H1 (cell line): ENCODE measurements at regions not wholly inside any gene's neighbourhood (a gene's known extent, or its start where the extent isn't known, plus 50 kb on each side); places are given as distances from the start of the nearest gene placed in this dataset.

Experiments used
- CTCF ChIA-PET: fragments of 300-600 bp; sonication (Branson Sonifier 250); formaldehyde crosslinking; loops from one replicate; lab custom pipeline; 2021; ENCODE audit not compliant: partially characterized antibody; lab: Charles Lee
- POLR2A ChIA-PET: fragments of 300-600 bp; sonication (Branson Sonifier 250); formaldehyde crosslinking; loops from one replicate; lab custom pipeline; 2021; ENCODE audit warnings: inconsistent platforms; ENCODE audit not compliant: partially characterized antibody; lab: Charles Lee
- DNase-seq, 2 experiments: peaks; one replicate each; pipeline versions ENCODE4 v3.0.0 to v3.0.0-alpha.2; 2010 to 2022; ENCODE audit warnings: low spot score in 2 of 2, low read depth in 1 of 2, mixed read lengths in 1 of 2
- FAIRE-seq: peaks from 2 replicates; lab custom pipeline; 2011; peaks lifted over from hg19 to GRCh38; lab: Jason Lieb, UNC
- H2AFZ ChIP-seq: 2 replicates; pipeline ENCODE4 v1.8.1; 2012; ENCODE audit warnings: low read length, inconsistent platforms
- H2AK5ac ChIP-seq: 2 replicates; pipeline ENCODE4 v1.6.1; 2013; ENCODE audit warnings: low read depth, low read length
- H2BK120ac ChIP-seq: replicated peaks from 2 replicates; pipeline ENCODE3; 2013; ENCODE audit warnings: low read depth, low read length, inconsistent platforms
- H2BK12ac ChIP-seq: 2 replicates; pipeline ENCODE4 v1.6.1; 2013; ENCODE audit warnings: low read depth, low read length
- H2BK15ac ChIP-seq: 2 replicates; pipeline ENCODE4 v1.6.1; 2013; ENCODE audit warnings: low read length
- H2BK20ac ChIP-seq: 2 replicates; pipeline ENCODE4 v1.6.1; 2013; ENCODE audit warnings: low read length
- H2BK5ac ChIP-seq: 2 replicates; pipeline ENCODE4 v1.6.1; 2013; ENCODE audit warnings: low read depth, low read length
- H3K14ac ChIP-seq: 2 replicates; pipeline ENCODE4 v1.6.1; 2013; ENCODE audit warnings: inconsistent platforms; ENCODE audit not compliant: insufficient read length
- H3K18ac ChIP-seq: 2 replicates; pipeline ENCODE4 v1.6.1; 2013; ENCODE audit warnings: low read length; ENCODE audit errors: extremely low read depth
- H3K23ac ChIP-seq: 2 replicates; pipeline ENCODE4 v1.6.1; 2013; ENCODE audit warnings: inconsistent platforms; ENCODE audit not compliant: insufficient read length
- H3K23me2 ChIP-seq: 2 replicates; pipeline ENCODE4 v1.6.1; 2013; ENCODE audit warnings: low read depth, low read length
- H3K27ac ChIP-seq: 2 replicates; pipeline ENCODE4 v1.6.1; 2011; ENCODE audit warnings: low read depth, low read length, inconsistent platforms
- H3K27me3 ChIP-seq, 4 experiments: replicated peaks in 1 of 4; 1 replicate in 1 of 4; 2 replicates in 3 of 4; pipeline versions ENCODE4 v1.6.1 to v1.8.1; 2011 to 2013; ENCODE audit warnings: low read length in 3 of 4, mild to moderate bottlenecking in 3 of 4, inconsistent platforms in 2 of 4, mixed read lengths in 2 of 4, moderate library complexity in 1 of 4; ENCODE audit not compliant: control insufficient read depth in 3 of 4, insufficient read depth in 3 of 4; ENCODE audit errors: extremely low read depth in 1 of 4
- H3K36me3 ChIP-seq, 4 experiments: 2 replicates each; pipeline versions ENCODE4 v1.6.1 to v1.8.1; 2011 to 2013; ENCODE audit warnings: mild to moderate bottlenecking in 4 of 4, low read length in 3 of 4, moderate library complexity in 2 of 4, control low read depth in 1 of 4, inconsistent platforms in 1 of 4; ENCODE audit not compliant: insufficient read depth in 4 of 4, control insufficient read depth in 2 of 4
- H3K4ac ChIP-seq: replicated peaks from 2 replicates; pipeline ENCODE3; 2013; ENCODE audit warnings: low read length, low read depth, mixed read lengths, inconsistent platforms; ENCODE audit not compliant: insufficient read length
- H3K4me1 ChIP-seq, 4 experiments: replicated peaks in 1 of 4; 1 replicate in 1 of 4; 2 replicates in 3 of 4; pipeline versions ENCODE4 v1.6.1 to v1.8.1; 2011 to 2013; ENCODE audit warnings: low read length in 3 of 4, inconsistent platforms in 2 of 4, mixed read lengths in 1 of 4; ENCODE audit not compliant: insufficient read depth in 4 of 4, control insufficient read depth in 3 of 4
- H3K4me2 ChIP-seq, 2 experiments: 2 replicates each; pipeline versions ENCODE4 v1.6.1 to v1.8.1; 2011 to 2013; ENCODE audit warnings: low read depth in 2 of 2, low read length in 2 of 2, control low read depth in 1 of 2, inconsistent platforms in 1 of 2, mild to moderate bottlenecking in 1 of 2; ENCODE audit not compliant: insufficient read depth in 1 of 2
- H3K4me3 ChIP-seq, 4 experiments: fragments of 200-600, 300-600 bp in 1 of 4; sonication (generic), shearing (Covaris generic), sonication (Bioruptor Twin) in 1 of 4; 2 replicates each; pipeline versions ENCODE4 v1.5.1 to v1.8.1; 2011 to 2016; ENCODE audit warnings: low read length in 4 of 4, low read depth in 3 of 4, control low read depth in 2 of 4, inconsistent platforms in 2 of 4, mild to moderate bottlenecking in 2 of 4, mixed read lengths in 1 of 4, moderate library complexity in 1 of 4; ENCODE audit not compliant: insufficient read depth in 2 of 4; ENCODE audit errors: extremely low read depth in 1 of 4
- H3K56ac ChIP-seq: replicated peaks from 2 replicates; pipeline ENCODE3; 2013; ENCODE audit warnings: low read depth, mild to moderate bottlenecking, mixed read lengths, low read length, inconsistent platforms; ENCODE audit not compliant: insufficient read length
- H3K79me1 ChIP-seq: 2 replicates; pipeline ENCODE4 v1.6.1; 2013; ENCODE audit warnings: low read depth, low read length, control low read depth
- H3K79me2 ChIP-seq, 2 experiments: 2 replicates each; pipeline versions ENCODE4 v1.6.1 to v1.8.1; 2012 to 2013; ENCODE audit warnings: low read length in 2 of 2, mild to moderate bottlenecking in 2 of 2, inconsistent platforms in 1 of 2; ENCODE audit not compliant: insufficient read depth in 2 of 2, control insufficient read depth in 1 of 2
- H3K9ac ChIP-seq, 4 experiments: replicated peaks in 1 of 4; 1 replicate in 1 of 4; 2 replicates in 3 of 4; pipeline versions ENCODE4 v1.6.1 to v1.8.1; 2011 to 2013; ENCODE audit warnings: low read depth in 3 of 4, low read length in 3 of 4, control low read depth in 2 of 4, mild to moderate bottlenecking in 2 of 4, moderate library complexity in 2 of 4, inconsistent platforms in 1 of 4; ENCODE audit errors: extremely low read depth in 1 of 4
- H3K9me3 ChIP-seq, 2 experiments: 2 replicates each; pipeline versions ENCODE4 v1.6.1 to v1.8.1; 2012 to 2013; ENCODE audit warnings: mild to moderate bottlenecking in 2 of 2, moderate library complexity in 2 of 2, control low read depth in 1 of 2, inconsistent platforms in 1 of 2, low read depth in 1 of 2, low read length in 1 of 2, mixed read lengths in 1 of 2; ENCODE audit not compliant: insufficient read depth in 2 of 2
- H4K20me1 ChIP-seq, 2 experiments: replicated peaks in 1 of 2; 2 replicates each; pipeline versions ENCODE3 to v1.8.1; 2011 to 2013; ENCODE audit warnings: inconsistent platforms in 2 of 2, low read length in 2 of 2, mild to moderate bottlenecking in 1 of 2; ENCODE audit not compliant: insufficient read depth in 2 of 2, control insufficient read depth in 1 of 2
- H4K5ac ChIP-seq: 2 replicates; pipeline ENCODE4 v1.6.1; 2013; ENCODE audit warnings: low read length, low read depth, mixed read lengths, inconsistent platforms; ENCODE audit not compliant: insufficient read length
- H4K8ac ChIP-seq: 2 replicates; pipeline ENCODE4 v1.8.0; 2013; ENCODE audit warnings: mild to moderate bottlenecking, moderate library complexity, low read length, inconsistent platforms; ENCODE audit not compliant: insufficient read depth; ENCODE audit errors: extremely low read depth
- H4K91ac ChIP-seq: replicated peaks from 2 replicates; pipeline ENCODE3; 2013; ENCODE audit warnings: low read length, mixed read lengths, inconsistent platforms; ENCODE audit not compliant: insufficient read length
- ASH2L ChIP-seq: fragments of 200-600, 300-600 bp; sonication (generic); IDR thresholded peaks from one replicate; pipeline ENCODE4 v1.7.1; 2017; ENCODE audit warnings: low read length
- CBX8 ChIP-seq: fragments of 300-800, 300-1000 bp; sonication (generic); IDR thresholded peaks from 2 replicates; pipeline ENCODE4 v1.7.1; 2016; ENCODE audit warnings: low read depth, low read length, borderline replicate concordance
- EGR1 ChIP-seq: IDR thresholded peaks from 2 replicates; pipeline ENCODE4 v1.6.1; 2011; ENCODE audit warnings: low read depth, low read length, borderline replicate concordance
- GABPA ChIP-seq: IDR thresholded peaks from 2 replicates; pipeline ENCODE4 v1.6.1; 2011; ENCODE audit warnings: mild to moderate bottlenecking, low read length, moderate library complexity, borderline replicate concordance; ENCODE audit not compliant: insufficient read depth
- JUN ChIP-seq: IDR thresholded peaks from 2 replicates; pipeline ENCODE4 v1.6.1; 2011; ENCODE audit warnings: low read depth, mild to moderate bottlenecking, improper control_type of control experiment, low read length
- JUND ChIP-seq: IDR thresholded peaks from 2 replicates; pipeline ENCODE4 v1.6.1; 2011; ENCODE audit warnings: mild to moderate bottlenecking, improper control_type of control experiment, low read length
- POLR2AphosphoS5 ChIP-seq: IDR thresholded peaks from 2 replicates; pipeline ENCODE4 v1.6.1; 2011; ENCODE audit warnings: low read depth, low read length
- SIX5 ChIP-seq: IDR thresholded peaks from 2 replicates; pipeline ENCODE4 v1.6.1; 2011; ENCODE audit warnings: mild to moderate bottlenecking, low read depth, low read length
- SP2 ChIP-seq: IDR thresholded peaks from 2 replicates; pipeline ENCODE4 v1.6.1; 2012; ENCODE audit warnings: mild to moderate bottlenecking, low read length, inconsistent platforms
- SP4 ChIP-seq: IDR thresholded peaks from 2 replicates; pipeline ENCODE4 v1.6.1; 2012; ENCODE audit warnings: low read length, inconsistent platforms
- TCF12 ChIP-seq: IDR thresholded peaks from 2 replicates; pipeline ENCODE4 v1.6.1; 2011; ENCODE audit warnings: low read depth, mild to moderate bottlenecking, low read length
- TEAD4 ChIP-seq: IDR thresholded peaks from 2 replicates; pipeline ENCODE4 v1.6.1; 2012; ENCODE audit warnings: low read depth, low read length, inconsistent platforms, mixed read lengths
- YY1 ChIP-seq: IDR thresholded peaks from 2 replicates; pipeline ENCODE4 v1.6.1; 2011; ENCODE audit warnings: low read depth, mild to moderate bottlenecking, low read length
- WGBS, 2 experiments: shearing (Covaris generic) in 1 of 2; methylation state at CpG; one replicate each; pipeline versions ENCODE4 v1.1.6 to v1.1.7; 2013 to 2015; ENCODE audit warnings: low lambda C conversion rate in 2 of 2, mixed read lengths in 2 of 2, inconsistent platforms in 1 of 2, low coverage in 1 of 2, missing lambda C conversion rate in 1 of 2; ENCODE audit not compliant: insufficient replicate concordance in 2 of 2, insufficient coverage in 1 of 2, insufficient read length in 1 of 2; ENCODE audit errors: extremely low coverage in 1 of 2, missing lambda C conversion rate in 1 of 2; 5-methylcytosine and 5-hydroxymethylcytosine counted together
- TF ChIP-seq, protein P1 (sequence below): IDR thresholded peaks from 2 replicates; pipeline ENCODE4 v1.6.1; 2012; ENCODE audit warnings: inconsistent platforms

DNA sequence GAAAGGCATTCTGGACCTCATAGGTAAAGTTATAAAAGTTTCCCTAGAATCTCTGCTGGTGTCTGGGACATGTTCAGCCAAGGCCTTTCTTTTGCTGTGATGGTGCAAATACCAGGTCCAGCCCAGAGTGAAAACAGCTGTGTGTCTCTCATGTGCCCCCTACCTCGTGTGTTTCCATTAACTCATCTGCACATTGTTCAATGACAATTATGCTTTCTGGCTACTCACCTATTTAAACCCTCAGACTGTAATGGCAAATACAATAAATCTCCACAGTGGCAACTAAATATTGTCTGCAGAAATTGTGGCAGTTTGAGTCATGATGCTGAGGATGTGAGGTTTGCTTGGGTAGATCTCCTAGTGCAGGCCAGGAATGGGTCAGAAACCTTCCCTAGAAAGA is 53.1 kb upstream of the GALNT15 start:
- no peak for FAIRE-seq
- no peak for DNase-seq
- H4K91ac ChIP-seq = no peak overlapping the region
- no peak overlapping the region for H4K8ac ChIP-seq
- H2BK12ac ChIP-seq = no peak overlapping the region
- no peak overlapping the region for H3K4ac ChIP-seq
- H3K14ac ChIP-seq = no peak overlapping the region
- H3K56ac ChIP-seq = no peak overlapping the region
- POLR2A ChIA-PET = no interaction called here
- H3K79me2 ChIP-seq = no peaks in the 10 kb centered on the region
- no peak overlapping the region for H2BK120ac ChIP-seq
- no peaks in the 10 kb centered on the region; a peak in 1 of 7 replicates for H3K4me1 ChIP-seq
- H3K23me2 ChIP-seq = no peaks in the 10 kb centered on the region
- H3K27me3 ChIP-seq = no peaks in the 10 kb centered on the region
- no peak overlapping the region for H3K4me2 ChIP-seq
- no peaks in the 10 kb centered on the region for H3K36me3 ChIP-seq
- no peak overlapping the region for H4K5ac ChIP-seq
- no peaks in the 10 kb centered on the region for H3K79me1 ChIP-seq
- H2BK5ac ChIP-seq = no peak overlapping the region
- no peak overlapping the region for H2AFZ ChIP-seq
- no peak overlapping the region for H3K23ac ChIP-seq
- no peak for TF ChIP-seq TEAD4
- TF ChIP-seq ASH2L = no peak
- no peak for TF ChIP-seq SP2
- TF ChIP-seq, protein P1, sequence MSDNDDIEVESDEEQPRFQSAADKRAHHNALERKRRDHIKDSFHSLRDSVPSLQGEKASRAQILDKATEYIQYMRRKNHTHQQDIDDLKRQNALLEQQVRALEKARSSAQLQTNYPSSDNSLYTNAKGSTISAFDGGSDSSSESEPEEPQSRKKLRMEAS = no peak
- TF ChIP-seq SP4 = no peak
- TF ChIP-seq EGR1 = no peak
- TF ChIP-seq JUND = no peak
- TF ChIP-seq TCF12 = no peak
- no peak for TF ChIP-seq GABPA
- no peak for TF ChIP-seq POLR2AphosphoS5
- no peak for TF ChIP-seq SIX5
- no peak for TF ChIP-seq CBX8
- no peak for TF ChIP-seq YY1
- TF ChIP-seq JUN = no peak
- TF ChIP-seq, all 59 proteins: peak for 0
- 0 out of 4 replicates have a peak, but pooled peaks cover 0 to 2% of the 10 kb centered on the region in 2 experiments for H3K9me3 ChIP-seq
- no peak overlapping the region for H3K9ac ChIP-seq
- H4K20me1 ChIP-seq = no peaks in the 10 kb centered on the region
- H3K4me3 ChIP-seq = no peak overlapping the region
- H2BK15ac ChIP-seq = no peak overlapping the region
- CTCF ChIA-PET = no interaction called here
- no peak overlapping the region for H2BK20ac ChIP-seq
- no peak overlapping the region for H3K18ac ChIP-seq
- 88% methylated on average over 1 of the region's 1 CpG; no CpG with 5 or more reads in 1 of the 2 experiments for WGBS, 2 experiments
- H3K27ac ChIP-seq = no peak overlapping the region
- H2AK5ac ChIP-seq = no peak overlapping the region
